ENCODE measurements at regions not wholly inside any gene's neighbourhood (a gene's known extent, or its start where the extent isn't known, plus 50 kb on each side); places are given as distances from the start of the nearest gene placed in this dataset.
"Not testable (repeated sequence)": the region's sequence is repeated elsewhere in the genome, so short reads cannot be mapped to it uniquely, and the experiment has no call there.

DNA sequence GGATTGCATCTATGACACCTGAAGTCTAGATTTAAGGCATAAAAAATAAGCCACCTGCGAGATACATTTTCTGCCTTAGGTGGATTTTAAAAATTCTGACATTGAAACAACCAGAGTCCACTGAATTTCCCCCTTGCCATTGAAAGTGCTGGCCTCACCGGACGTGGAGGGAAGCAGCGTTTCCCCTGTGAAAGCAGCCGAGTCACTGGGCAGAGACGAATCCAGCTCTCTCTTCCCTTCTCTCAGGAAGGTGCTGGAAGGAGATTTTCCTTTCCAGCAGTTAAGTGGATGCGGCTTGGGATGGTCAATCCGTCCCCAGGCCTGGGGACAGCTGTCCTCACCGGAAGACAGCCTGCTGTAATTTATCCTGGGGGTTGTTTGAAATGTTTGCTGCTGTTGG lies 270.9 kb upstream of the FOXF1 start:
- DNase-seq (ENCODE audit: low spot score) = no peak

DNA sequence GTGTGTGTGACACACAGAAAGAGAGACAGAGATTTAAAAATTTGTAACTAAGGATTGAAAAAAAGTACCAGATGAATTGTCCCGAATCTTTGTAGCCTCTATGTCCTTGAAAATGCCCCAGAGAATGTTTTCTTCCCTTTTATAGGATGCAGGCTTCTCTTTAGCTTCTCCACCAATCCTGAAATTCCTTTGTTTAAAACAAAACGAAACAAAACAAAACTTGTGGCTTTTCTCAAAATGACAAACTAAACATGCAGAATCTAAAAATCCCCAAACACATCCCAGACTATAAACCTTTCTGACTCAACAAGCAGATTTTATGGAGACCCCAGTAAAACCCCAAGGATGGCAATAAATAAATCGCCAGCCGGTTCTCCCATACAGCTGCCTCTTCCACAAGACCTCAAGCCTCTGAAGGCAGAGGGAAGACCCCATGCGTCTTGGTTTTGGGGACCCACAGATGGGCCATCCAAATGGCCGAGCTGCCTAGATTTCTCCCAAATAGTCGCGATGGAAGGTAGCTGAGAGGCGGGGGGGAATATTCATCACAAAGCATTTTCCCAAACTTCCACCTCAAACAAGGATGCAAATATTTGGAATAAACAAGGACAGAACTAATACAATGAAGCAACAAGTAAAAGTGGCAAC lies 269.5 kb upstream of the FOXF1 start:
- DNase-seq (ENCODE audit: low spot score) = no peak

DNA sequence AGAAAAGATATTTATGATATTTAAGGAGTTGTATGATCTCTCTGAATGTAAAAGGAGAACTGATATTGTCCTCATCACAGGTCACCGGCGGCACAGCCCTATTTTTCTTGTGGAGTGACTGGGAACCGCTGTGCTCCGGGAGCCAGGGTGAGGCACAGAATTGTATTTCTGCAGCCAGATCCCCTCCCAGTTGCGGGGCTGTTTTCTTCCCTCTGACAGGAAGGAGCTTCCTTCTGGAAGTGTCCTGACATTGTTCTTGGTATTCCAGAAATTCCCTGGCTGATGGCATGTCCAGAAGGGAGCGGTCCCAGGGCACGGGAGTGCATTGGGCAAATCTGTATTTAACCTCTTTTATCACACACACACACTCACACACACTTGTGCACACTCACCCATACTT lies 268.6 kb upstream of the FOXF1 start:
- DNase-seq (ENCODE audit: low spot score) = no peak

DNA sequence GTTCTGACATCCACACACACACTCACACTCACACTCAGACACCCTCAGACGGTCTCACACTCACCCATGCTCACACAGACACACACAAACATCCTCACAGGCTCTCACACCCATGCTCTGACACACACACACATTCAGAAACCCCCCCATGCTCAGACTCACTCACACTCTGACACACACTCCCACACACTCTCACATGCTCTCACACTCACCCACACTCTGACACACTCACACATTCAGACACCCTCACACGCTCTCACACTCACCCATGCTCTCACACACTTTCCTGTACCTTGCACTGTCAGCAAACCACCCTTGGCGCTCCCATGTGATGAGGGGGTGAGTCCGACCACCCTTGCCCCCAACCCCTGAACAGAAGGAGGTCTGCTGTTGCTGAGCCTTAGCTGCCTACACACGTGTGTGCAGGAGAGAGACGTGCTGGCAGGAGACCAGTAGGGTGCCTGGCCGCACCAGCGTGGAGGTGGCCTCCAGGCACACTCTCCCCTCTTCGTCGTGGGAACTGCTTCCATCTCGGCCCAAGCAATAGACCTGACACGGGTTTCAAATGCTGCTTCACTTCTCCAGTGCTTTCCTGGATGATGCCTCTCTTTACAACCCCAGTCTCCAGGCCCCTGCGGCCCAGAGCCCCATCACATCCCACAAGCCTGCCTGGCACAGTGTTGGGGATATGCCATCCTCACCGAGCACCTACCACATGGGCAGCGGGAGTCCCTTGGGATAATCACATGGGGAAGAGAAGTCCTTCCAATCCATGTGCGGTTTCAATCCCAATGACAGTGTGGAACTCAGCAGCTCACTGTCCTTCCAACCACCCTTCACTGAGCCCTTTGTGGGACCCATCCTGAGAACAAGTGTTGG lies 267.8 kb upstream of the FOXF1 start:
- DNase-seq (ENCODE audit: low spot score) = no peak

DNA sequence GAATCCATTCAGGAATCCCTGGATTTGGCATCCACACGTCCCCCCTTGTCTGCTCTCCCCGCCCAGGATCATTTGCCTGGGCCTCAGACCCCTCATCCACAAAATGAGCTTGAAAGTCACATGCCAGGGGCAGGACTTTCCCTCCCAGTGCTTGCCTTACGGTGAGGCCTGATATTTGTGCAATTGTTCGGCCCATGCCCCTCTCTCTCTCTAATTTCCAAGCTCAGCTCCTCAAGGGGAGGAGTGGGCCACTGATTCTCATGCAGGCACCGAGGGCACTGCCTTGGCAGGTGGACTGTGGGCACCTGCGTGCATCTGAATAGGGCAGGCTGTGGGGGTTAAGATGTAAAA lies 267.2 kb upstream of the FOXF1 start:
- no peak for DNase-seq (ENCODE audit: low spot score)

DNA sequence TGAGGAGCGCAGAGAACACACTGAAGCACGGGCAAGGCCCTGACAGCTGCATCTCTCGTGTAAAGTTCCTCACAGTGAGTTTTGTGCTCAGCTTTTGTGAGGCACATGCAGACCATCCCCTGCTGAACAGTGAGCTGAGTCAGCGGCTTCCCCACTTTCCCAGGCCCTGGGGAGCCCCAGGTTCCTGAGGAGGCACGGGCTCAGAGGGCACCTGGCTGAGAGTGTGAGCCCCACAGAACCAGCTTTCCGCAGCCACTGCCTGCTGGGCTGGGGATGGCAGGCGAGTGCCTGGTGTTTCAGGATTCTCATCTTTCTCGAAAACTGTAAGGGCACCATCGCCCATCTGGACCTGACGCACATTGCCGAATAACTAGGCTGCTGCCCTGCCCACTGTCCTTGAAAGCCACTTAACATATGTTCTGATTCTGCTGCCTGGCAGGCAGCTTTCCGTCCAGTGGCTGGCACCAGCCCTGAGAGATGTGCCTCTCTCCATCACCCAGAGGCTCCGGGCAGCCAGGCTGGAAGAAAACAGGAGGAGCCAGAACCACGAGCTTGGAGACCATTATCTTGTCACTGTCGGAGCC lies 266.7 kb upstream of the FOXF1 start:
- no peak for DNase-seq (ENCODE audit: low spot score)

DNA sequence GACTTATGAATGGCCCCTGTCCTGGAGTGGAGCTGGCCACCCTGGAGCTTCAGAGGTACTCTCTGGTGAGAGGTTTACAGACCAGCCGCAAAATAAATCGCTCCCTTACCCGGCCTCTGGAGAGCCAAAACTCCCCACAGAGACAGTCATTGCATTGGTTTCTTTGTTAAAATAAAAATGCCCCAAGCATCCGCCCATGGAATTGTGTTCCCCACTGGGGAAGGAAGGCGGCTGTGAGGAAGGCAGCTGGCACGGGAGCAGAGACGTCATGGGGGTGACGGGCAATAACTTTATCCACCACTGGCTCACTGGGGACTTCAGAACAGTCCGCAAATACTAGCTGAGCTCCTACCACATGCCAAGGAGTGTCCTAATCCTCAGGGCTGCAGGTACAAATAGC lies 266.2 kb upstream of the FOXF1 start:
- no peak for DNase-seq (ENCODE audit: low spot score)

DNA sequence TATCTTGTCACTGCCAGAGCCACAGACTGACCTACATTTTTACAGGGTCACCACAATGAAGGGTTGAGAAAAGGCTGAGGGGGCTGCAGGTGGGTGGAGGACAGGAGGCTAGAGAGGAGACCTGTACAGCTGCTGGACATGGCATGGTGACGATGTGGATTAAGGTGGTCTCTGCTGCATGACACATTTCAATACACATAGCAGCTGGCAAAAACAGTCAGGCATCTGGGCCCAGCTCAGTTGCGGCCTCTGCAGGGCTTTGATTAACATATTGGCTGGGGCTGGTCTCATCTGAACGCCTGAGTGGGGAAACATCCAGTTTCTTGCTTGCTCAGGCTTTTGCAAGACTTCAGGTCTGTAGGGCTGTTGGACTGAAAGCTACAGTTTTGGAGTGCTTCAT lies 265.4 kb upstream of the FOXF1 start:
- no peak for DNase-seq (ENCODE audit: low spot score)

DNA sequence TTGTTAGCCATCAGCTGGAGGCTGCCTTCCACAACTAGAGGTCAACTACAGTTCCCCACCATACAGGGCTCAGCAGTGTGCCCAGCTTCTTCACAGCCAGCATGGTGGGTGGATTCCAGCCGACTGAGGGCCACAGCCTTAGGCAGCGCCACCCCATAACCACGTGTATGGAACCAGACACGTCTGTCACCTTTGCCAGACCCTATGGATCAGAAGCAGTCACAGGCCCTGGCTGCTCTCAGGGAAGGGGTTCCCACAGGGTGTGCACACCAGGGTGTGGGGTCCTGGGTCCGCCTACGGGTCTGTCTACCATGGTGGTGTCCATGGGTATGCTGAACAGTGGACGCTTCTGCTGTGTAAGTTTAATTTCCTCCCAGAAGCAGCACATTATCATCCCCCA lies 265.0 kb upstream of the FOXF1 start:
- DNase-seq (ENCODE audit: low spot score) = no peak

DNA sequence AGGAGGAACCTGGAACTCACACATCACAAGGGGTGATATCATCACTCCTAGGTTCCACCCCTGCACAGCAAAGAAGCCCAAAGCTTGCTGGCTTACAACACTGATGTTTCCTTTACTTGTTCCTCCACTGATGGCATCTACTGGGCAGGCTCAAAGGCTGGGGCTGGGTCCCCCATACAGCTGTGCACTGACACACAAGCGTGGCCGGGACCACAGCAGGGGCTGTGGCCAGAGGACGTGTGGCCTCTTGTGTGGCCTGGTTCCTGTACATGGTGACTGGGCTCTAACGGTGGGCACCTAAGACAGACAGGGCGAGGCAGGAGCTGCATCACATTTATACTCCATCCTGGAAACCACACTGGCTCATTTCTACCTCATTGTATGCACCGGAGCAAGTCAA lies 264.4 kb upstream of the FOXF1 start:
- no peak for DNase-seq (ENCODE audit: low spot score)

DNA sequence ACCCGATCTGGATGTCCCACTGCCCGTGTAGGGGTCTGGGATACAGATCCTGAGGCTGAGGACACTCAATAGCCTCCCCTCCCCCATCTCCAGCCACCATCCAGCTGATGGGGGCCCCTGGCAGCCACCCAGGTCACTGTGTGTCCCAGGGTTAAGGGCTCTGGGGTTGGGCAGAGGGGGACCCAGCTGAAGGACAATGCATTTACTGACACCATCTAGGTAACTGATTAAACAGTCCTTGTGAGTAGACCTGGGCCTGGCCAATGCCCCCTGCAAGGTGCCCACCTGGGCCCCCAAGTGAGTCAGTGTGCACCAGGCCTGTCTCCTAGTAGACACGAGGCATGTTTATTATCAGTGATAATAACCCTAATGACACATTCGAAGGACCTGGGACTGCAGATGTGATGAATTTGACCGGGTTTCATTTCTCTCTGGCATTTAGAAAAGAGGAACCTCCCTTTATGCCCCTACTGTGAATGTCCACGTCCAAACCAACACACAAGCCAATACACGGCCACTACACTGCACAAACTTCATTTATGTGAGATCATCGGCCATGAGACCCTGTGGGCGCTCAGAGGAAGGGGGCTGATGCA lies 261.9 kb upstream of the FOXF1 start:
- no peak for DNase-seq (ENCODE audit: low spot score)

DNA sequence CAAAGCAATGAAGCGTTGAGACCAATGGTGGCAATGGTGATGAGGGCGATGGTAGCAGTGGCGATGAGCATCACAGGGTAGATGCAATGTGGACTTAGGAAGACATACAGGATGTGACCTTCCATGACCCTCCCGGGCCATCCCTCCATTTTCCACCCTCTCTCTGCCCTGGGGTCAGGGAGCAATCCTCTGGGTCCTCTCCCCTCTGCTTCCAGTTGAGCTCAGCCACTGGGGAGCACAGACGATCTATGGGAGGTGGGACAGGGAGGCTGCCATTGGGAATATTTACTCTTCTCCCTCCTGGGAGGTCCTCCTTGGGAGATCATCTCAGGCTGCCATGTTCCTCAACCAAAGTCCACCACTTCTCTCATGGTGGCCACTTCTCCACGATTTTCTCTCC lies 260.7 kb upstream of the FOXF1 start:
- no peak for DNase-seq (ENCODE audit: low spot score)

DNA sequence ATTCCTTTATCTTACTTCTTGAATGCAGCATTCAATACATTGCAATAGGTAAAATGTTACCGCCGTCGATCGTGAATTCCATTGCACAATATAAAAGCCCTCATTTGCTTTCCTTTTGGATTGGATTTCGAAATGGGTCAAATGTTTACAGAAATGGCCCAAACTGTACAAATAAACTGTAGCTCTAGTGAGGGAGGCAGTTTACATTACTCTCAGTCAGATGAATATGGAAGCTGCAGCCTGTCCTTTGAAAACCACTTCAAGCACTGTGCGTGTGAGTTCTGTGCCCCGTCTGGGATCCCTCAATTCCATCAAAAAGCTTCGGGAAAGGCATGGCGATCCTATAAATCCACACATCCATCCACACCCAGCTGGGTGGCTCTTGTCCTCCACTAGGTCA lies 258.6 kb upstream of the FOXF1 start:
- no peak for DNase-seq (ENCODE audit: low spot score)

DNA sequence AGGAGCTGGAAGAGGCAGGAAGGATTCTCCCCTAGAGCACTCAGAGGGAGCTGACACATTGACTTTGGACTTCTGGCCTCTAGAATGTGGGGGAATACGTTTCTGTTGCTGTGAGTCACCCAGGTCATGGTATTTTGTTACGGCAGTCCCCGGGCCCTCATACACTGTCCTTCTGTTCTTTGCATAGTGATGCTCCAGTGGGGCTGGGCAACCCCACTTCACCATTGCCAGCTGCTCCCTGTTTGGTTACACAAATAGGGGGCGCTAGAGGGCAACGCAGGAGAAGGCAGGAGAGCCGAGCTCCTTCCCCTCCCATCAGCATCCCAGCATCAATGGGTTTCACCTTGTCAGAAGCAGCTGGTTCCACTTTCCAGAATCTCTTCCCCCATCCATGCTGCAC lies 257.7 kb upstream of the FOXF1 start:
- no peak for DNase-seq (ENCODE audit: low spot score)

DNA sequence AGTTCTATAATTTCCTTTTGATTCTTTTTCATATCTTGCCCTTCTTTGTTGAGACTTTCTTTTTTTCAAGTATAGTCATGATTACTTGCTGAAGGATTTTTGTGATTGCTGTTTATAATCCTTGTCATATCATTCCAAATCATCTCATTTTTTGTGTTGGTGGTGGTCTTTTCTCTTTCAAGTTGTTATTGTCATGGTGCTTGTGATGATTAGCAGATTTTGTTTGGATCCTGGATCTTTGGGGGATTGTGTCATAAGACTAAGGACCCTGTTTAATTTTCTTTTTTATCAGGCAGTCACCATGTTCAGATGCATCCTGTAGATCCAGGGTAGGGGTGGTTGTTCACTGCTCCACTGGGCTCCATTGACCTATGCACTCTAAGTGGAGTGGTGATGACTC lies 254.4 kb upstream of the FOXF1 start:
- no peak for DNase-seq (ENCODE audit: low spot score)

DNA sequence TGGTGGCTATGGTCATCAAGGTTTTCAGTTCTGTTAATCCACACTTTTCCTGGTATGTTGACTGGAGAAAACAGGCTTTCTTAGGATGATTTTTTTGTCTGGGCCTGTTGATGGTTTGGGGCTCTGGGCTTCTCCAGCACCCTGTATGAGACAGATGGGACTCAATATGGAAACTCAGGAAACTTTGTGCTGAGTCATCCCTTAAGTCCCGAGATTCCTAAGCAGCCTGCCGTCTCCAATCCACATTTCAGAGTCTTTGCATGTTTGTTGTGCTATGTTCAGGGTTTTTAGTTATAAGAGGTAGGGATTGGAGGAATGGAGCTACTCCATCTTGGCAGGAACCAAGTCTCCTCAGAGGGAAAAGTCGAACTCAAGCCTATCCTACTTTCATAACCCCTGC lies 253.3 kb upstream of the FOXF1 start:
- DNase-seq (ENCODE audit: low spot score) = no peak

DNA sequence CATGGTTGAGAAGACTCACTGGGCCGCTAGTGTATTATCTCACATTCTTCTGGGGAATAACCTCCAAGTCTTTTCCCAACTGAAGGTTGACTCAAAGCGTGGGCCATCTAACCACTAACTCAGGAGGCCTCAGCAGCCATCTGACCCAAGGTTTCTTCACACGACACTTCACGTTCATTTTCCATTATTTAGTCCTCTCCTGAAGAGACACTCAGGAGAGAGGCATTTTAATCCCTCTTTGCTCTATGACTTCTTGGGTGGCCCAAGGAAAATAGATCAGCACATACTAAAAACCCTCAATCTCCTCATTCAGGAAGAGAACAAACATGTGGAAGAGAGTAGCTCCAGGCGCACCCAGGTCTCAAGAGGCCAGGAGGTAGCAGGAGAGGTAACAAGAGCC lies 252.8 kb upstream of the FOXF1 start:
- DNase-seq (ENCODE audit: low spot score) = no peak

DNA sequence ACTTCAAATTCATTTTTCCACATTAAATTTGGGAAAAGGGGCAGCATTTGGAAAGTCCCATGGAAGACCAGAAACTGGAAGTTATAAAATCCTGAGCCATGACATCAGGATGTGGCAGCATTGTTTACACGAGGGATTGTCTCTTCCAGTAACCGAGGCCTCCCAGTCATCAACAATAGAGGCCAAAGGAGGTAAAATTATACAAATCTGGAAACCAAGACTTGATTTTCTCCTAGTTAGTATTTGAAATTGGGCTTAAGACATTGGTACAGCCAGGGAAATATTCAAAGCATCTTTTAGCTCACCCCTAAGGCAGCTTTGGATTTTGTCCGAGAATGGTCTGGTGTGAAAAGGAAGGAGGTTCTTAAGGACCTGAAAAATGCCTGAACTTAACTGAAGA lies 251.6 kb upstream of the FOXF1 start:
- no peak for DNase-seq (ENCODE audit: low spot score)

DNA sequence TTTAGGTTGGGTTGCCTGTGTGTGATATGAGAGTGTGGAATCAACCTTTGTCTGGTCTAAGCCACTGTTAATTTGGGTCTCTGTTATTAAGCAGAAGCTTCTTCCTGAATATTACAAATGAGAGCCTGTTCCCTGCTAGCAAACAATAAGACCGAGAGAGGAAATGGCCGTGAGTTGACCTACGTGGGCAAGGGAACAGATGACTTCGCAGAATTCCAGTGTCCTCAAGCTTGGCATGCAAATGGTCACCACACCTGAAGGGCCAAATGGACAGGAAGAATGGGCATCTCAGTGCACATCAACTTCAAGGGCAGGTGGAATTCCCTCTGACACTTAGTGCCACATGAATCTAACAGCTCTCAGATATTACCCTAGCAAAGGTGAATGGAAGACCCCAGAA lies 250.8 kb upstream of the FOXF1 start:
- DNase-seq (ENCODE audit: low spot score) = no peak

DNA sequence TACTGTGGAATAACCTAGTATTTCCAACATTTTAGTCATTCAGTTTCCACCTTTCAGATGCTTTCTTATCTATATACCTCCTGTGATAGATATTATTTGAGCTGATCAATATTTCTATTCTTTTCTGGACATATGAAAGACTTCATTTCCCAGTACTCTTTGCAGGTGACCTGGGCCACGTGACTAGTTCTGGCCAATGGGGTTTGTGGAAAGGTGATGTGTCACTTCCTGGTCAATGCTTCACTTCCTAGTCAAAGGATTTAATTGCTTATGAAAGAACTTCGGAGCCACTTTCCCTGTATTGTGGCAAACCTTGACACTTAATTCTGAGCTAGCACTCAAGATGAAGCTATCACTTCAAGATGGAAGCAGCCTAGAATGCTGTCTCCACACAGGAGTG lies 248.9 kb upstream of the FOXF1 start:
- no peak for DNase-seq (ENCODE audit: low spot score)

DNA sequence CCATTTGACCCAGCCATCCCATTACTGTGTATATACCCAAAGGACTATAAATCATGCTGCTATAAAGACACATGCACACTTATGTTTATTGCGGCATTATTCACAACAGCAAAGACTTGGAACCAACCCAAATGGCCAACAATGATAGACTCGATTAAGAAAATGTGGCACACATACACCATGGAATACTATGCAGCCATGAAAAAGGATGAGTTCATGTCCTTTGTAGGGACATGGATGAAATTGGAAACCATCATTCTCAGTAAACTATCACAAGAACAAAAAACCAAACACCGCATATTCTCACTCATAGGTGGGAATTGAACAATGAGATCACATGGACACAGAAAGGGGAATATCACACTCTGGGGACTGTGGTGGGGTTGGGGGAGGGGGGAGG lies 242.7 kb upstream of the FOXF1 start:
- DNase-seq (ENCODE audit: low spot score) = not testable (repeated sequence)

DNA sequence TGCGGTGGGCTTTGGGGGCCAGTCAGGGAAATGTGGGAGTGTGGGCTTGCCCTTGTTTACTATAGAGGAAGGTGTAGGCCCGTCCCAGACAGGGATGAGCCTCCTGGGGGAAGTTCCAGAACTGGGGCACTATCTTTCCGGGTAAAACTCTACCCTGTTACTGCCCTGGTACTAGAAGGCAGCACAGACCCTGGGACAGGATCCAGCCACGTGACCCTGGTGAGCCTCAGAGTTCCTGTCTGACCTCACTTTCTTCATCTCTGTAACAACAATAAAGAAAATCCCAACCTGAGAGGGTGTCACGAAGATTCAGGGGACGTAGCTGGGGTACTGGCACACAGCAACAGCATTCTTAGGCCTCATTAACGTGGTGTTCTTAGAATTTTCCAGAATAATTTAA lies 239.6 kb upstream of the FOXF1 start:
- DNase-seq (ENCODE audit: low spot score) = no peak

DNA sequence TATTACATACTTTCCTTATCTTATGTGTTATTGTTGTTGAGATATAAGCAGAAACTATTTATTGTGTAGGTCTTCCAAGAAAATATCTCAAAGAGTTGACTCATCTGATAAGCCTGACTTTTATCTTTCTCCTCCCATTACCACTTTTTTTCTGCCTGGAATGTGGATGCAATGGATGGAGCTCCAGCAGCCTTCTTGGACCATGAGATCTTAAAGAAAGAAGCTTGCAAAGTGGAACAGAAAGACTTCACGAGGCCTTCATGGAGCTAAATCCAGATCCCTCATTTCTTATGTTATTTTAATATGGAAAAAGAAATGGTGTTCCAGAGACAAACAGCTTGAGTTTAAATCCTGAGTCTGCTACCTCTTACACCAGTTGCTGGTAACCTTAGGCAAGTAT lies 237.6 kb upstream of the FOXF1 start:
- no peak for DNase-seq (ENCODE audit: low spot score)

Data from CD4-positive, alpha-beta T cell treated with Interleukin-6 at 100 ng/mL for 8 hours (primary cell).